ENCODE measurements at regions not wholly inside any gene's neighbourhood (a gene's known extent, or its start where the extent isn't known, plus 50 kb on each side); places are given as distances from the start of the nearest gene placed in this dataset.

- ATAC-seq: no peak
Observed at GRCh38 chr12:4012977-4013968, 140.1 kb upstream of the PARP11 start.

DNA sequence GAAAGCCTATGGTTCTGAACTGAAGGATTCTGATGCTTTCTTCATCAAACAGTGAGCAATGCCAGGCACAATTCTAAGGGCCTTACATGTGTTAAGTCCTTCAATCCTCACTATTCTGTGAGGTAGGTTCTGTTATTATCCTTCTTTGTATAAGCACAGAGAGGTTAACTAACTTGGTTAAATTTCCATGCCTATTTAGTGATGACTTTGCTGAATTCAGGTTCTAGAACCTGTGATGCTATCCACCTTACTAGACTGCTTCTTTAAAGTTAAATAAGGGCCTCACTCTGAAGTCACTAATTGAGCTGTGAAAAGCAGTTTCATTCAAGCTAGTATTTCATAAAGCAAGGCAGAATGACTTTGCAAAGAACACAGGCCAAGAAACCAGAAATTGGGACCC, 138.9 kb upstream of the PARP11 start:
- ATAC-seq: no peak

GRCh38 chr12:4011597-4011996, 138.4 kb upstream of the PARP11 start:
- ATAC-seq: no peak

GRCh38 chr12:4009979-4010704, 136.9 kb upstream of the PARP11 start:
- no peak for ATAC-seq

DNA sequence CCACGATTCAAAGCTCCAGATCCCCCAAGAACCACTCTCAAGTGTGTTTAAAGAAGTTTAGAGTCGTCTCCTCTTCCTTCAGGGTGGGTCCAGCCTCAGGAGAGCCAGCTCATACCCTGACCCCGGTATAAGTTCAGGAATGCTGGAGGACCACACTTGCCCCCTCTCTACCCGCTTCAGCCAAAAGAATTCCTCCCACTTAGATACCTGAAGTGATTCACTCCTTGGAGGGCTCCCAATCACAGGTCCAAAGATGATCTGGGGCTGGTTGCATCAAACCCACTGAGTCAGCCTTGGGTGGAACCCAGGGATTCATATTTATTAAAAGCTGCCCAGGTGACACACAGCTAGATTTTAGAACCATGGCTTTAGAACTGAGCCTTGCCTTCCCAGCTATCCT, 133.5 kb upstream of the PARP11 start:
- ATAC-seq: no peak

DNA sequence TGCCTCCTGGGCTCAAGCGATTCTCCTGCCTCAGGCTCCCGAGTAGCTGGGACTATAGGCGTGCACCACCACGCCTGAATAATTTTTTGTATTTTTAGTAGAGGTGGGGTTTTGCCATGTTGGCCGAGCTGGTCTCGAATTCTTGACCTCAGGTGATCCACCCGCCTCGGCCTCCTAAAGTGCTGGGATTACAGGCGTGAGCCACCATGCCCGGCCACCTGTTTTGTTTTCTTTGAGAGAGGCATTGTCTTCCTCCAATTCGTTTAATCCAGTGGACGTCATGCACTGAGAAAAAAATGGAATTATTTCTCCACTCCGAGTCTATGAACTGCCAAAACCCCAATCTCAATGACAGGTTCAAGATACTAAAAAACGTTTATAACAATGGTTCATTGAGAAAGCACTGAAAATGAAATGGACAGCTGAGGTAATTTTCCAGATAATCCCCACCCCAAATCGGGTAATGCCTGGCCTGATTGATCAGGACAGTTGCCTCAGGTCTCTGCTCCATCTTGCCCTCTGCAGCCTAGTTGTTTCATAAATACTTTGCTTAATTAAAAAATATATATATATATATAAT, 132.7 kb upstream of the PARP11 start:
- ATAC-seq: no peak

DNA sequence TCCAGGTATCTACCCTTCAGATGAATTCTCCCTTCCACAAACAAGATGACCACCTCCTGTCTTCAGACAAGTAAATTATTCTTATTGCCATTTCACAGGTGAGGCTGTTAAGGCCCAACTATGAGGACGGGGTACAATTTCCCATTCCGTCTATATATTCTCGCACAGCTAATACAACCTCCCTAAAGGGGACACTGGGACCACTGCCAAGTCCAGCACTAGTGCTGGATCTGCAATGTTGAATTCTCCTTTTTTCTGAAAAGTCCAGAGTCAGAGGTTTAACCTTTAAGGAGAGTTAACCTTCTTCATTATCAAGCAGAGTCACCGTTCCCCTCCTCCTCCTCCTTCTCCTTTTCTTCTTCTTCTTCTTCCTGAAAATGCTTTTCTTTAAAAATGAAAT, 130.4 kb upstream of the PARP11 start:
- ATAC-seq: no peak

DNA sequence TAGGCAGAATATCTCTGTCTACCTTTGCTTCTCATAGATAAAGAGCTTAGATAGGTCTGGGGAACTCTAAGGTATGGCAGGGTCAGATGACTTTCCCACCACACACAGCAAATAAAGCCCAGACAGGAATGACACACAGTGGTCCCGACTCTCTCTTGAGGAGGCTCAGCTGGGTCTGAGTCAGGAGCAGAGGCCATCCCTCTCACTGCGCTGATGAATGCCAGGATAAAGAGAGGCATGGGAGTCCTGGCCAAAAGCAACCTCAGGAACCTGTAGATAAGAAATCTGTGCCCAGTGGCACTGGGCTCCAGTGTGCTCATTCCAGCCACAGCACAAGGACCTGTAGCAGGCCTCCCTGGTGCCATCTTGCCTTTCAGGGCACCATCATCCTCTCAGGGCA, 129.4 kb upstream of the PARP11 start:
- no peak for ATAC-seq

DNA sequence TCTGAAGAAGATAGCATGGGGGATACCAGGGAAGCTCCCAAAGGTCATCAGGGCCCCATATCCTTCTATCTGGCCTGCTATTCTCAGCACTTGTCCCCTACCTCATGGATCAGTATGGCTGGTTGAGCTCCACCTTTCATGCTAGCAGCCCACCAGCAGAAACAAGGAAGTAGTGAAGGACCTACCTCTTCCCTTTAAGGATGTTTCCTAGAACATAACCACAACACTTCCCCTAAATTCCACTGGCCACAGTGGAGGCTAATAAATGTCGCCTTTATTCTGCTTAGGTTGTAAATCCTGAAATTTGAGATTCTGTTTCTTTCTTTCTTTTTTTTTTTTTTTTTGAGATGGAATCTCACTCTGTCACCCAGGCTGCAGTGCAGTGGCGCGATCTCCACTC, 128.6 kb upstream of the PARP11 start:
- ATAC-seq: no peak

DNA sequence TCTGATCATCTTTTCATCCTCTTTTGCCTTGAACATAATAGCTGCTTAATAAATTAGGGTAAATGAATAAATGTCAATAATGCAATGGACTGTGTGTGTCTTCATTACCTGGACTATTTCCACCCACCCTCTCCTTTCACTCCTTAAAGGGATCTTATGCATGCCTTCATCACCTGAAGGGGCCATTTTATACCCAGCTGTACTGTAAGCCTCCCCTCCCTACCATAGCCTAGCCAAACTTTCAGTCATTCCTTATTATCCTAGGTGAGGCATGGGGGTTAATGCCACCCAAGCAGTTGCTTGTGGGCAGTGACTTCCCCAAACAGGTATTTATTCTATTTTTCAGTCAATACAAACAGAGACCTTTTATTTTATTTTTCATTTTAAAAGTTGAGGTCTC, 127.8 kb upstream of the PARP11 start:
- ATAC-seq: no peak

DNA sequence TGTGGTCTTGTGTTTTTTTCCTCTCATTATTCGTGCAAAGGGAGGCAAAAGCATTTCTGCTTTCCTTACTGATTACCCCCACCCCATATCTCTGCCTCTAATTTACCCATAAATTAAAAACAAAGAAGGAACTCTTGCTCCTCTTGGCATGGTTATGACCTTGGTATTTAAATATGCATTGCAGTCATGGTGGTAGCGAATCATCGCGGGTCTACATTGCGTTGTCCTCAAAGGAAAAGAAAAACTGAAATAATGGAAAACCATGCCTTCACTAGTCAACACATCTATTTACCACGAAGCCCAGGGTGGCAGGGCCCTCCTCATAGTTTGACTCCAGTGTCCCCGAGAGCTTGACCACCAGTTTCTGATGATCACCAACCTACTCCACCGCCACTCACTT, 126.7 kb upstream of the PARP11 start:
- no peak for ATAC-seq

DNA sequence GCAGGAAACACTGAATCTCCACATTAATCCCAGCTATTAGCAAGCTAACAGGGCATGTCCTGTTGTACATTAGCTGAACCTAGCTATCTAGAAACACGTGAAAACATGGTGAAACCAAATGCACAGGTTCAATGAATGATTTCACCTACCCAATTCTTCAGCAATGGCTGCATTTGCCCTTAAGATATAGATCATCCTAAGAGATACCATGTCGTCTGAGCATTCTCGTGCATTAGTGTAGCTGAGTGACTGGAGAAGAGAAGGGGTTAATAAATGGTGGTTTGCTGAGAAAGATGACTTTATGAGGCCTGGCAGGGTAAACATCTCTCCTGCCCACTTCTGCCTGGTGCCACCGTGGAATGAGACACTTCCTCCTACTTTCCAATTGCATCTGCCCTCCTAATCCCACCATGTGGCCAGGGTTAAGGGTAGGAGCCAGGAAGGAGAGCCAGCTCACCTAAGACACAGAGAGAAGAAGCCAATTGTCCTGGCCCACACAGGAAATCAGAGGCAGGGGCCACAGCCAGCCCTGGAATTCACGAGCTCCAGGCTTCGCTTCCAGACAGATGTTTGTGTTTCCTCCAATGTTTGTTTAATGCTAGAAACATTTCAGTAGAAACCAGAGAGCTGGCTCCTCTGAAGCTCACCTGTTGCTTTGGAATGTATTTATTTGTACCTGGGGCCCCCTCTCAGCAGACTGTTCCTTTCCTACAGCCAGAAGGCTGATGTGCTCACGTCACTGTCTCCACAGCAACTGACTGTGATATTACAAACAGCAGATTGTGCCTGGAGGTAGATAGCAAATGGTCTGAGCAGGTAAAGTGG, 126.0 kb upstream of the PARP11 start:
- no peak for ATAC-seq

GRCh38 chr12:3998397-3998796, 125.2 kb upstream of the PARP11 start:
- no peak for ATAC-seq

DNA sequence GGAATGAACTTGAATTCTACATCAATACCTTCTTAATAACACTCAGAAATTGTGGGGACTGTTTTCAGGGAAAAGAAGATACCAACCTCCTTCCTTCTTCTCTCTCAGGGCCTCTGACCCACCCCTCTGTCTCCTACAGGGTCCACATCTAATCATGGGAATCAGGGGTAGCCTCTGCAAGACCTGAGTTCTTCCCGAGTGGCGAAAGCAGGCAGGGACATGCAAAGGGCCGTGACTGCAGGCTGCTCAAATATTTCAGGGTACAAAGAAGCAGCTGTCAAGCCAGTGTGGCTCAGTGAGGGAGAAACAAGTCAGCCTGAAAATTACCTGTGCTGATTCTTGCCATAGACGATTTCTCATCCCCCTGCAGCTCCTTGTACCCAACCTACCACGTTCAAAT, 123.1 kb upstream of the PARP11 start:
- ATAC-seq: no peak

- no peak for ATAC-seq
Observed at GRCh38 chr12:3995306-3995705, 122.1 kb upstream of the PARP11 start.

DNA sequence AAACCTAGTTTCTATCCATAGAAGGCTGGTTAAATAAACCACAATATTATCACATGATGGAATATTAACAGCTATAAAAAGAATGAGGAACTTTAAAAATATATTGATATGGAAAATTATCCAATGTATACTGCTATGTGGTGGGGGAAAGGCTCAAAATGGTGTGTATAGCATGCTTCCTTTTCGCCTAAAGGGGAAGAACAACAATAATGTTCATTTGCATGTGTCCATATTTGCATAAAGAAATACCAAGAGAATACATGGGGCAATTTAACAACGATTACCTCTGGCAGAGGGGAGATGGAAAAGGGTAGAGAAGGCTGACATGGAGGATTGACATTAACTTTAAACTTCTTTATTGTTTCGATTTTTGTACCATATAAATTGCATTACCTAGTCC, 121.3 kb upstream of the PARP11 start:
- ATAC-seq: no peak

- ATAC-seq: no peak
Observed at GRCh38 chr12:3992945-3993344, 119.7 kb upstream of the PARP11 start.

DNA sequence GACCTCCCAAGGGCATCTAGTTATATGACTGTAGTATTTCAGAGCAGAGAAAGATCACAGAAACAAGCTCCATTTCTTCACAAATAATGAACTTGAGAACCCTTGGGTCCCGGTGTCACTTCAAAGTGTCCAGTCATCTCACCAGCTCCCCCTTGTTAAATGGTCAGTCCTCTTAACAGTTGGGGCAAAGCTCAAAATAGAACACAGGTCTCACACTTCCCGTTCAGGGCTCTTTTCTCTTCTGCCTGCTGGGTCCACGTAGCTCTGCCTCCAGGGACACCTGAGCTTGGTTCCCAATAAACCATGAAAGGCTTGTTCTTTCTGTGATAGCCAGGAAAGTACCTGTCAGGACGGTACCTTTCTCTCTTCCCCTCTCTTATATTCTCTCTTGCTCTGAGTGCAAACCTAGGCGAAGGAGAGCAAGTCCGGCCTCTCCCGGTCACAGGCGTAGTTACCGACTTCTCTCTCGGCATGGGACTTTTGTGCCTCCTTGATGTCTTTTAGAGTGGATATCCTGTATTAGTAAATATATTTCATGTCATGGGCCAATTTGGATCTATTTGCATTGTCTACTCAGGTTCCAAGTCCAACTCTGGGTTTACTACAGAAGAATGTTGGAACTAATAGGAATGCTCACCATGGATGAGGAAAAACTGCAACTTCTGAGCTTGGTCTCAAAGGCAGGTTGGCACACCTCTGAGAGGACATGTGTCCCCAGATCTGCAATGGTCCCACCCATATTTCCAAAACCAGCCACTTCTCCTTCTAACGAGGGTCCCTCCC, 118.8 kb upstream of the PARP11 start:
- ATAC-seq: no peak

GRCh38 chr12:3990501-3991280, 117.5 kb upstream of the PARP11 start:
- ATAC-seq: no peak

GRCh38 chr12:3989218-3989550, 116.0 kb upstream of the PARP11 start:
- ATAC-seq: no peak

DNA sequence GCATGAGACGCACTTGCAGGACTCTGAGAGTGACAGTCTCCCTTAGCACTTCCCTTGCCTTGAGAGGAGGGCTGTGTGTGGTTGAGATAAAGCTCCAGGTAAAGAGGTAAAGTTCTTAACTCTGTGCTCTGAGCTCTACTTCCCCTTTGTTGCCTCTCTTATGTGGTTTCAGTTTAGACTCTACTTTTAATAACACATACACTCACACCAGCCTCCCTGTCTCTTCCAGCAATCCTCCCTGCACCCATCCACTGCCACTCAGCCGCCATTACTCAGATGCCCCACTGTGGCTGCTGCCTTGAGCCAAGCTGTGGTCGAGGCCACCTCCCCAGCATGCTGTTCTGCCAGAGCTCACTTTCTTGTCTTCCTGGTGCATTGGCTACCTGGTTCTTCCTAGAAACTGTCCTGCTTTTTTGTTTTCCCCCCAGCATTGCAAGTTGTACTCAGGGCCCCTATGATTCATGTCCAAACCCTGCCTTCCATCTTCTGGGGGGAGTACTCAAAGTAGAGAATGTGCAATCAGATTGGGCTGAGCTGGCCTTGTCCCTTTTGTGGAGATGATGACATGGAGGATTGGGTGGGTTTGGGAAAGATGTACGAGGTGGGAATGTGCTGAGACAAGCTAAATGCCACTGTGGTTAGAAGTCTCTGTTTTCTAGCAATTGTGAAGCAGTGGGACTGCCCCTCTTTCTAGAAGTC, 115.5 kb upstream of the PARP11 start:
- ATAC-seq: peak; percentile 58 to 61
